ENCODE measurements at regions not wholly inside any gene's neighbourhood (a gene's known extent, or its start where the extent isn't known, plus 50 kb on each side); places are given as distances from the start of the nearest gene placed in this dataset.

- DNase-seq: no peak
Measured at GRCh38 chr2:128805237-128805636, 486.6 kb upstream of the HS6ST1 start.

GRCh38 chr2:128805918-128806317, 487.2 kb upstream of the HS6ST1 start:
- DNase-seq: no peak

DNA sequence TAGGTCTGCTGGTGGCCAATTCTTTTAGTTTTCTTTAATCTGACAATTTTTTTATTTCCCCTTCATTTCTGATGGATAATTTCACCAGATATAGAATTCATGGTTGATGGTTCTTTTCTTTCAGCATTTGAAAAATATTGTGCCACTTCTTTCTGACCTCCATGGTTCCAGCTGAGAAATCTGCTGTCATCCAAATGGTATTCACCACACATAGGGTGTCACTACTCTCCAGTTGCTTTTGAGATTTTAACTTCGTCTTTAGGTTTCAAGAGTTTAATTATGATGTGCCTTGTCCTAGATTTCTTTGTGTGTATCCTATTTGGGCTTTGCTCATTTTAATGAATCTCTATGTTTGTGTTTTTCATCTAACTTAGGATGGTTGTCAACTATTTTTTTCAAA, 488.6 kb upstream of the HS6ST1 start:
- DNase-seq: no peak

- DNase-seq: no peak
Measured at GRCh38 chr2:128808462-128809258, 490.0 kb upstream of the HS6ST1 start.

DNA sequence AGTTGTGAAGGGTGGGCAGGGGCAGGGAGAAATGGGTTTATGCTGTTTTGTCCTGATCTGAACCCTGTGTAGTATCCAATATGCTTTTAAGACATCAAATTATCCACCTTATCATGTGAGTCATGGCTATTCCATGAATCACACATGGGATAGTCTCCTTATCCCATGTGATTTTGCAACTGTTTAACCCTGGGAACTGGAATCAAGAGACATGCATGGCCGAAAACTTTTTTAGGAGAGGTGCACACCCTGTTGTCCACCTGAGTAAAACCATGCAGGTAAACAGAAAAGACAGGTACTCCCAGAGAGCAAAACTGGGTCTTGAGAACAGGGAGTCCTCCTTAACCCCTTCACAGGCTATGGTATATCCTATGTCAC, 490.6 kb upstream of the HS6ST1 start:
- no peak for DNase-seq

DNA sequence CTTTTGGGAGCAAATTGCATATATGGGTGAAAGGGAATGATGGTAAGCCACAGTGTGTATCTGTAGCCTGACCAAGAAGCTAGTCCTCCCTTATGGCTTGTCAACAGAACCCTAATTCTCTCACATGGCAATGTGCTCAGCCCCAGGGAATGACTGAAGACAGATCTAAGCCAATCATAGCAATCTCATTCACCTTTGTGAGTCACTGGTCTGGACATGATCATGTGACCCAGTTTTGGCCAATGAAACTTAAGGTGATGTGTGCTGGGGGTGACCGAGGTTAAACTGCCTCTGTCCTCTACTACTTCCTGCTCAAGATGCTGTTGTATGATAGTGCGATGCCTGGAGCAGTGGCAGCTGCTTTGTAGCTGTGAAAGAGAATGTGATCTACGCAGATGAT, 491.2 kb upstream of the HS6ST1 start:
- DNase-seq: no peak

- no peak for DNase-seq
Measured at GRCh38 chr2:128812183-128812940, 493.7 kb upstream of the HS6ST1 start.

DNA sequence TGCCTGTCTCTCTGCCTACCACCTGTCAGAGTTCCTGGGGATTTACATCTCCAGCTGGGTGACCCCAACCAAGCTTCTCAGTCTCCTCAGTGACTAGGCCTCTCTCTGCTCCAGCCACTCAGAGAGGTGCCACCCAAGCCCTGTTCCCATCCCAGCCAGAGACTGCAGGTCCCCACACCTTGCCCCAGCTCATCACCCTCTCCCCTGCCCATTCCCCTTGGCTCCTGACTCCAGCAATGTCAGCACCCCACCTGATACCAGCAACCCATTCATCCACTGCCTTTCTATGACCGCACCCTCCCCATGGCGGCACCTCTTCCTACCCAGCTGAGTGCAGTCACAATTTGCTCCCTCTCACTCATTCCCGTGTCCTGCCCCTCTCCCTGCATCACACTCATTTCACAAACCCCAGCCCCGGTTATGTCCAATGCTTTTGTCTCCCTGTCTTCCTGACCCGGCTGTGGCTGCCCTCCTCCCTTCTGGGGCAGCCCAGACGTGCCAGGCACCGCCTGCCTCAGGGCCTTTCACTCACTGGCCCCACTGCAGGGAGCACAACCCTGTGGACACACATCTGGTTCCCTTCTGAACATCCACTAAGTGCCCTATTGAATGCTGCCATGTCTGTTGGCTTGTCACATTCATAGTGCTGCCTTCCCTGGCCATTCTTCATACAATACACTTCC, 494.8 kb upstream of the HS6ST1 start:
- no peak for DNase-seq

GRCh38 chr2:128815248-128815647, 496.6 kb upstream of the HS6ST1 start:
- no peak for DNase-seq

DNA sequence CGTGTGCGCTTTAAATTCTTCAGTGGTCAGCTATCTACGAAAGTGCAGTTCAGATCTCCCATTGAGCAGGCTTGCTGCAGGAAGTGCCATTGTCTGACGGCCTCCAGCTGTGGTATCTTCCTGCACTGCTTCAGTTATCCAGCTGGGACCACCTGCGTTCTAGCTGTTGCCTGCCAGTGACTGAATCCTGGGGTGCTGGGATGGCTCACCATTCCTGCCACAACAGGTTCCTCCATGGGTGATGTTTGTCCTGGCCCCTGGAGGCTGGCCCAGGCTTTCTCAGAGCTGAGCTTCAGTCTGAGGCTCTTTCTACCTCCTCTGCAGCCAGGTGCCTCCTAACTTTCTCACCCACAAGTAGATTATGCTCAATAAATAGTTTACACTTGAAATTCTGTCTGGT, 498.5 kb upstream of the HS6ST1 start:
- no peak for DNase-seq

- DNase-seq: no peak
Measured at GRCh38 chr2:128817813-128818212, 499.1 kb upstream of the HS6ST1 start.

DNA sequence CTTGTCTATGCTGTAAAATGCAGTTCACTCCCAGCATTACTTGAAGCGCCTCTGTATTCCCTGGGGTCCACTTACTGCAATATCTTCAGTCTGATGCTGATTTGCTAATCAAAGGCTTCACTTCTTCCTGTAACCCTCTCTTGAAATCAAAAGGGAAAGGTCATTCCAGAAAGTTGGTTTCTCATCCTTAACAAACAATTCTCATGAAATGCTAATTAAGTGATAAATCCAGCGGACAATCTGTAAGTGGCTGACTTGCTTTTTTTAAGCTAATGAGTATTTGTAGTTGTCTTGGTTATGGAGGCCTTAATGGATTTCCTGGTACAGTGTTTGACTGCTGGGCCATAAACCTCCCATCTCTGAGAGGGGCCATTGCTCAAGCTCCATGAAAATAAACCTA, 499.6 kb upstream of the HS6ST1 start:
- DNase-seq: no peak

- no peak for DNase-seq
Measured at GRCh38 chr2:128818704-128819491, 500.2 kb upstream of the HS6ST1 start.

DNA sequence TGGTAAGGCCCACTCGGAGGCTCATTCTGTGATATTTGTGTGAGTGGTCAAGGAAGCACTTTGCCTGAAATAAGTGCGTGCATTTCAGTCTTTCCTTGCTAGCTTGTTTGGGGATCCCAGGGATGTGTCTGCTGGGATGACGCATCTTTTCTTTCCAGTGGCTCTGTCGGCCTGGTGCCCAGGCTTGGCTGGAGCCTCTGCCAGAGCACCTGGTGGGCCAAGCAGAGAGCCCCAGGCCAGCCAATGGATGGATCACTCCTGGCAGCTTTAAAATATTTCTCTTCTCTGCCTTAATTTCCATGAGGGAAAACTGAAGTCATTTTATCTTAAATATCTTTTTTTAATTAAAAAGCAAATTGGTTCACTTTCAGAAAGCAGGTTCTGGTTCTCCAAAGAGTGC, 501.8 kb upstream of the HS6ST1 start:
- DNase-seq: no peak

GRCh38 chr2:128821010-128821409, 502.3 kb upstream of the HS6ST1 start:
- DNase-seq: no peak

DNA sequence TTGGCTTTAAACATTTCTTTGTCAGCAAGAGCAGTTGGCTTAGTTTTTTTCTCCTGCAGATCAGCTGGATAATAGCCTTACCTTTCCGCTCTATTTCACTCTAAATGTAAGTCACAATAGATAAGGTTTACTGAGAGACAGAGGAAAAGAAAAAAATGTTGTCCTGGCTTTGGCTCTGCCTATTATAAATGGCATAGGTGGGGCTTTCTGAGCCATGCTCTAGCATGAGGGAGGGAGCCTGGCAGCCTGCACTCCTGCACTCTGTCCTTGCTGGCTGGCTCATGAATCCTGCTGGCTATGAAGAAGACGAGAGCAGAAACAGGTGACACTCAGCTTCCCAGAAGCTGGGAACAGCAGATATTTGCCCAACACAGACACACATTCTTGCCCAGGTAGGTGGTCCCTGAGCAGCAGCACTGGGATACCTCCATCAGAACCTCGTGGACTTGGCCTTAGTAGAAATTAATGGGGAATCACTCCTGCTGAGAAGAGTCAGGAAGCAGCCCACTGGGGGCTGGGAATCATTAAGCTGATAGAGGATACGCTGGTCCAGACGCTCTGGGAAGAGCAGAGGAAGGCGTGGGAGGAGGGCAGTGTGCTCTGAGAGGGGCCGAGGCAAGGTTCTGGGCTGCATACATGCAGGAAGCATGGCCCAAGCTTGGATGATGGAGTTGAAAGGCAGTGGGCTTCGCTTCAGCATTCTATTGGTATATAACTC, 514.4 kb upstream of the HS6ST1 start:
- DNase-seq: peak; percentile 44 to 71

- DNase-seq: no peak
Measured at GRCh38 chr2:128833664-128834027, 515.0 kb upstream of the HS6ST1 start.

- DNase-seq: no peak
Measured at GRCh38 chr2:128834207-128834879, 515.7 kb upstream of the HS6ST1 start.

- no peak for DNase-seq
Measured at GRCh38 chr2:128834880-128835252, 516.2 kb upstream of the HS6ST1 start.

GRCh38 chr2:128835342-128835855, 516.7 kb upstream of the HS6ST1 start:
- DNase-seq: no peak

DNA sequence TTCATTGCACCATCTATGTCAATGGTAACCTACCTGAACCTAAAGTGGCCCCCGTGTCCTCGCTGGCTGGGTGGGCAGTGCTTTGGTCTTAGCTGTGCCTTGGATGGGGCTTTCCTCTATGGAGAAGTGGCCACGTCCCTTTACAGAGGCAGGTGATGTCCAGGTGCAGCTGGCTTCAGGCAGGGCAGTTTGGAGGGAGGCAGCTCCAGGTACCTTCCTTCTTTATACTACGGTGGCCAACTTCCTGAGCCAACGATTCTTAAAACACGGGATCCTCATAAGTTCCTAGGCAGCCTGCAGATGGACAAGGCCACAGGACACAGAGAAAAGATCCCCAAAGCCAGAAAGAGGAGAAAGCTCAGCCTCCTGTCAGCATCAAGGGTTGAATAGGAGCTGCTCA, 517.3 kb upstream of the HS6ST1 start:
- DNase-seq: no peak

All from cerebellar nuclear complex (tissue), 1 donor.